ENCODE measurements at regions not wholly inside any gene's neighbourhood (a gene's known extent, or its start where the extent isn't known, plus 50 kb on each side); places are given as distances from the start of the nearest gene placed in this dataset.

GRCh38 chr15:45743426-45744235, 108.8 kb downstream of the SQOR start:
- Histone ChIP-seq H3K9ac (ENCODE audit: low read length) (no peak overlapping the region), H3F3A (ENCODE audit: insufficient read depth, low read length) (no peaks in the 10 kb centered on the region), H4K20me1 (ENCODE audit: insufficient read depth, low read length) (no peaks in the 10 kb centered on the region), H2AFZ (ENCODE audit: low read length) (no peak overlapping the region), H3K9me3 (ENCODE audit: low read length) (no peaks in the 10 kb centered on the region), H3K27me3 (ENCODE audit: insufficient read depth, low read length) (no peaks in the 10 kb centered on the region; the same call in 1 of the 2 replicates), H3K4me3 (ENCODE audit: low read depth, low read length, poor library complexity, severe bottlenecking) (no peak overlapping the region), H3K79me2 (ENCODE audit: insufficient read depth, low read length) (no peaks in the 10 kb centered on the region), H3K36me3 (ENCODE audit: insufficient read depth, low read length) (no peaks in the 10 kb centered on the region), H3K27ac (ENCODE audit: low read depth, low read length, poor library complexity, severe bottlenecking) (no peak overlapping the region), H3K4me1 (ENCODE audit: insufficient read depth, low read length, severe bottlenecking) (no peaks in the 10 kb centered on the region), H3K4me2 (ENCODE audit: low read length) (no peak overlapping the region), H3K9me2 (ENCODE audit: low read depth, low read length) (no peaks in the 10 kb centered on the region)
- TF ChIP-seq CTCF (IDR thresholded peaks at IDR 0.05; ENCODE audit: low read length) (no peak), EZH2 (IDR thresholded peaks at IDR 0.05; ENCODE audit: borderline replicate concordance, low read length) (no peak)

- no peaks in the 10 kb centered on the region for H3K79me2 ChIP-seq (ENCODE audit: insufficient read depth, low read length)
- TF ChIP-seq EZH2 (IDR thresholded peaks at IDR 0.05; ENCODE audit: borderline replicate concordance, low read length) = no peak
- no peak for TF ChIP-seq CTCF (IDR thresholded peaks at IDR 0.05; ENCODE audit: low read length)
- no peak overlapping the region for H3K4me2 ChIP-seq (ENCODE audit: low read length)
- no peak overlapping the region for H3K9ac ChIP-seq (ENCODE audit: low read length)
- no peaks in the 10 kb centered on the region for H3K9me3 ChIP-seq (ENCODE audit: low read length)
- no peak overlapping the region for H2AFZ ChIP-seq (ENCODE audit: low read length)
- H3K4me3 ChIP-seq (ENCODE audit: low read depth, low read length, poor library complexity, severe bottlenecking) = no peak overlapping the region
- H3K9me2 ChIP-seq (ENCODE audit: low read depth, low read length) = no peaks in the 10 kb centered on the region
- H3K27ac ChIP-seq (ENCODE audit: low read depth, low read length, poor library complexity, severe bottlenecking) = no peak overlapping the region
- H3K36me3 ChIP-seq (ENCODE audit: insufficient read depth, low read length) = no peaks in the 10 kb centered on the region
- no peaks in the 10 kb centered on the region; the same call in 1 of the 2 replicates for H3K27me3 ChIP-seq (ENCODE audit: insufficient read depth, low read length)
- no peaks in the 10 kb centered on the region for H3F3A ChIP-seq (ENCODE audit: insufficient read depth, low read length)
- H4K20me1 ChIP-seq (ENCODE audit: insufficient read depth, low read length) = no peaks in the 10 kb centered on the region
- H3K4me1 ChIP-seq (ENCODE audit: insufficient read depth, low read length, severe bottlenecking) = no peaks in the 10 kb centered on the region
These were observed 109.4 kb downstream of the SQOR start for GRCh38 chr15:45744236-45744589.

GRCh38 chr15:45747426-45747825, 112.6 kb downstream of the SQOR start:
- no peaks in the 10 kb centered on the region for H4K20me1 ChIP-seq (ENCODE audit: insufficient read depth, low read length)
- no peak overlapping the region for H3K4me2 ChIP-seq (ENCODE audit: low read length)
- no peak overlapping the region for H3K4me3 ChIP-seq (ENCODE audit: low read depth, low read length, poor library complexity, severe bottlenecking)
- H3K27me3 ChIP-seq (ENCODE audit: insufficient read depth, low read length) = no peaks in the 10 kb centered on the region; the same call in 1 of the 2 replicates
- H3F3A ChIP-seq (ENCODE audit: insufficient read depth, low read length) = no peaks in the 10 kb centered on the region
- no peak overlapping the region for H2AFZ ChIP-seq (ENCODE audit: low read length)
- no peak overlapping the region for H3K9ac ChIP-seq (ENCODE audit: low read length)
- H3K4me1 ChIP-seq (ENCODE audit: insufficient read depth, low read length, severe bottlenecking) = no peaks in the 10 kb centered on the region
- no peaks in the 10 kb centered on the region for H3K9me2 ChIP-seq (ENCODE audit: low read depth, low read length)
- H3K27ac ChIP-seq (ENCODE audit: low read depth, low read length, poor library complexity, severe bottlenecking) = no peak overlapping the region
- no peaks in the 10 kb centered on the region for H3K9me3 ChIP-seq (ENCODE audit: low read length)
- no peaks in the 10 kb centered on the region for H3K36me3 ChIP-seq (ENCODE audit: insufficient read depth, low read length)
- TF ChIP-seq CTCF (IDR thresholded peaks at IDR 0.05; ENCODE audit: low read length) (no peak), EZH2 (IDR thresholded peaks at IDR 0.05; ENCODE audit: borderline replicate concordance, low read length) (no peak)
- no peaks in the 10 kb centered on the region for H3K79me2 ChIP-seq (ENCODE audit: insufficient read depth, low read length)
